ENCODE measurements at regions not wholly inside any gene's neighbourhood (a gene's known extent, or its start where the extent isn't known, plus 50 kb on each side); places are given as distances from the start of the nearest gene placed in this dataset.

- no peak overlapping the region for H3K4me2 ChIP-seq
- WGBS (ENCODE audit: missing lambda C conversion rate), result 41% methylated on average over 2 of the region's 2 CpGs
- no peak for FAIRE-seq
- no peaks in the 10 kb centered on the region for H3K9me3 ChIP-seq
- ChIA-PET CTCF (interaction anchor here (0.7 to 3.6 kb wide), 36 partner anchors 8 to 257 kb away, joined by 3 to 49 read pairs (median 6); no protein-coding TSS in a partner anchor), POLR2A (no interaction called here)
- DNase-seq (ENCODE audit: low read depth in 1 of 2, low spot score in 1 of 2), result no peak
- TF ChIP-seq ZNF302 (CRISPR knock-in tag; IDR thresholded peaks at IDR 0.05) (no peak), POLR2AphosphoS2 (conservative IDR thresholded peaks at IDR 0.05; ENCODE audit: low read length) (no peak), HEYL (CRISPR knock-in tag; IDR thresholded peaks at IDR 0.05) (no peak), HES2 (IDR thresholded peaks at IDR 0.05) (no peak), NFE2L2 (conservative IDR thresholded peaks at IDR 0.05; ENCODE audit: low read length) (no peak)
- no peak for ATAC-seq
- H3K4me3 ChIP-seq, result no peak overlapping the region
- no peak overlapping the region for H3K27ac ChIP-seq
- H3K4me1 ChIP-seq, result no peaks in the 10 kb centered on the region
Observed at GRCh38 chr9:84173961-84174360, 166.6 kb downstream of the SLC28A3 start.

- Histone ChIP-seq H3K9me3 (no peaks in the 10 kb centered on the region), H3K4me2 (no peak overlapping the region), H3K4me3 (no peak overlapping the region), H3K27ac (no peak overlapping the region), H3K4me1 (no peaks in the 10 kb centered on the region)
- 5% methylated on average over 1 of the region's 1 CpG for WGBS (ENCODE audit: missing lambda C conversion rate)
- ChIA-PET POLR2A (no interaction called here), CTCF (interaction anchor here (1.2 to 3.6 kb wide), 8 partner anchors 10 to 238 kb away, joined by 3 to 49 read pairs (median 8); no protein-coding TSS in a partner anchor)
- no peak for FAIRE-seq
- TF ChIP-seq RAD21 (conservative IDR thresholded peaks at IDR 0.05 in 1 of 2, IDR thresholded peaks at IDR 0.05 in 1 of 2) (no peak), HEYL (CRISPR knock-in tag; IDR thresholded peaks at IDR 0.05) (no peak), FOSB (CRISPR knock-in tag; IDR thresholded peaks at IDR 0.05) (no peak), POLR2AphosphoS2 (conservative IDR thresholded peaks at IDR 0.05; ENCODE audit: low read length) (no peak), ZNF302 (CRISPR knock-in tag; IDR thresholded peaks at IDR 0.05) (no peak), CEBPB (IDR thresholded peaks at IDR 0.05) (no peak), RCOR1 (IDR thresholded peaks at IDR 0.05; ENCODE audit: low read depth, low read length) (no peak), ZC3H11A (IDR thresholded peaks at IDR 0.05) (no peak), JUN (IDR thresholded peaks at IDR 0.05) (no peak), HOXA7 (CRISPR knock-in tag; IDR thresholded peaks at IDR 0.05) (no peak)
- no peak for ATAC-seq
- no peak for DNase-seq (ENCODE audit: low read depth in 1 of 2, low spot score in 1 of 2)
Observed at GRCh38 chr9:84174486-84174885, 166.1 kb downstream of the SLC28A3 start.

- no peak overlapping the region for H3K27ac ChIP-seq
- no peaks in the 10 kb centered on the region for H3K9me3 ChIP-seq
- TF ChIP-seq TP53 (CRISPR knock-in tag; IDR thresholded peaks at IDR 0.05) (no peak), ZFP36 (IDR thresholded peaks at IDR 0.05; ENCODE audit: borderline replicate concordance, partially characterized antibody) (no peak), PBX3 (IDR thresholded peaks at IDR 0.05) (no peak), BCL3 (IDR thresholded peaks at IDR 0.05) (no peak), CTCF (IDR thresholded peaks at IDR 0.05) (no peak), GATA3 (IDR thresholded peaks at IDR 0.05; ENCODE audit: borderline replicate concordance) (no peak), RNF2 (IDR thresholded peaks at IDR 0.05; ENCODE audit: borderline replicate concordance, low read depth) (no peak), MYC (IDR thresholded peaks at IDR 0.05; ENCODE audit: borderline replicate concordance, low read length) (no peak), FOSL2 (IDR thresholded peaks at IDR 0.05) (no peak), FOSL2 (CRISPR knock-in tag; IDR thresholded peaks at IDR 0.05) (no peak), EHF (CRISPR knock-in tag; IDR thresholded peaks at IDR 0.05) (no peak), ZSCAN20 (CRISPR knock-in tag; IDR thresholded peaks at IDR 0.05) (no peak), CEBPB (IDR thresholded peaks at IDR 0.05) (no peak), HMGXB4 (CRISPR knock-in tag; IDR thresholded peaks at IDR 0.05; ENCODE audit: borderline replicate concordance) (no peak), USF2 (IDR thresholded peaks at IDR 0.05) (no peak), BHLHE40 (IDR thresholded peaks at IDR 0.05; ENCODE audit: low read depth, low read length) (no peak)
- ChIA-PET POLR2A (no interaction called here), CTCF (interaction anchor here (1.0 kb wide), 1 partner anchor 170 kb away, joined by 3 read pairs; no protein-coding TSS in a partner anchor)
- FAIRE-seq, result no peak
- ATAC-seq, result no peak
- no peak overlapping the region for H3K4me2 ChIP-seq
- DNase-seq (ENCODE audit: low read depth in 1 of 2, low spot score in 1 of 2), result no peak
- H3K4me1 ChIP-seq, result no peaks in the 10 kb centered on the region
- no peak overlapping the region for H3K4me3 ChIP-seq
- 87% methylated on average over 3 of the region's 3 CpGs for WGBS (ENCODE audit: missing lambda C conversion rate)
Observed at GRCh38 chr9:84177407-84177806, 163.2 kb downstream of the SLC28A3 start.

Data from A549 (cell line).